Esophagus muscularis mucosa (tissue), 3 donors: ENCODE measurements at regions not wholly inside any gene's neighbourhood (a gene's known extent, or its start where the extent isn't known, plus 50 kb on each side); places are given as distances from the start of the nearest gene placed in this dataset.
A peak's percentile ranks its signal among the peaks of the same experiment; 100 is the strongest.

ENCODE experiments used
- CTCF ChIP-seq, 3 experiments: fragments of 200-600 bp in 2 of 3; fragments of 450-650 bp in 1 of 3; sonication (generic) in 2 of 3; IDR thresholded peaks; one replicate each; pipeline ENCODE4 v1.5.1; 2017 to 2019; ENCODE audit warnings: antibody characterized with exemption in 3 of 3, mild to moderate bottlenecking in 2 of 3, moderate library complexity in 1 of 3
- POLR2A ChIP-seq: fragments of 450-650 bp; IDR thresholded peaks from one replicate; pipeline ENCODE4 v1.6.1; 2017; ENCODE audit warnings: antibody characterized with exemption, moderate library complexity, mild to moderate bottlenecking, low read depth
- POLR2AphosphoS5 ChIP-seq, 2 donors: sonication (generic); formaldehyde crosslinking; IDR thresholded peaks; one replicate each; pipeline ENCODE4 v1.6.1; 2017; ENCODE audit warnings: antibody characterized with exemption in 2 of 2

- TF ChIP-seq CTCF (IDR thresholded peaks at IDR 0.05) (peak; percentile 55 to 66 (median 64)), POLR2A (no peak), POLR2AphosphoS5 (IDR thresholded peaks at IDR 0.05) (no peak)
Measured at GRCh38 chr3:159263750-159264553, 462.1 kb downstream of the MFSD1 start.
